ENCODE measurements at regions not wholly inside any gene's neighbourhood (a gene's known extent, or its start where the extent isn't known, plus 50 kb on each side); places are given as distances from the start of the nearest gene placed in this dataset.

- no peak for DNase-seq
These were observed 260.8 kb upstream of the TSHZ3 start for GRCh38 chr19:31610018-31610417.

- no peak for DNase-seq
These were observed 262.0 kb upstream of the TSHZ3 start for GRCh38 chr19:31611046-31611877.

- no peak for DNase-seq
These were observed 263.6 kb upstream of the TSHZ3 start for GRCh38 chr19:31612873-31613272.

GRCh38 chr19:31613683-31614219 lies 264.5 kb upstream of the TSHZ3 start:
- no peak for DNase-seq

- no peak for DNase-seq
These were observed 266.8 kb upstream of the TSHZ3 start for GRCh38 chr19:31616031-31616430.

- DNase-seq: no peak
These were observed 267.9 kb upstream of the TSHZ3 start for GRCh38 chr19:31617010-31617585.

GRCh38 chr19:31625056-31625455 lies 275.8 kb upstream of the TSHZ3 start:
- DNase-seq: no peak

- no peak for DNase-seq
These were observed 276.3 kb upstream of the TSHZ3 start for GRCh38 chr19:31625575-31625974.

- DNase-seq: no peak
These were observed 277.7 kb upstream of the TSHZ3 start for GRCh38 chr19:31626941-31627340.

GRCh38 chr19:31627620-31628365 lies 278.6 kb upstream of the TSHZ3 start:
- DNase-seq: no peak

GRCh38 chr19:31629579-31630363 lies 280.5 kb upstream of the TSHZ3 start:
- DNase-seq: no peak

GRCh38 chr19:31633014-31633413 lies 283.8 kb upstream of the TSHZ3 start:
- no peak for DNase-seq

GRCh38 chr19:31639306-31639705 lies 290.1 kb upstream of the TSHZ3 start:
- DNase-seq: no peak

- no peak for DNase-seq
These were observed 292.4 kb upstream of the TSHZ3 start for GRCh38 chr19:31641591-31641990.

- DNase-seq: no peak
These were observed 299.1 kb upstream of the TSHZ3 start for GRCh38 chr19:31648347-31648746.

GRCh38 chr19:31656507-31656906 lies 307.3 kb upstream of the TSHZ3 start:
- no peak for DNase-seq

GRCh38 chr19:31658993-31659896 lies 310.0 kb upstream of the TSHZ3 start:
- no peak for DNase-seq

GRCh38 chr19:31659897-31660210 lies 310.6 kb upstream of the TSHZ3 start:
- DNase-seq: no peak

GRCh38 chr19:31664096-31664495 lies 314.9 kb upstream of the TSHZ3 start:
- DNase-seq: no peak

GRCh38 chr19:31664997-31665396 lies 315.8 kb upstream of the TSHZ3 start:
- DNase-seq: no peak

- DNase-seq: no peak
These were observed 316.9 kb upstream of the TSHZ3 start for GRCh38 chr19:31666126-31666525.

GRCh38 chr19:31667106-31667505 lies 317.9 kb upstream of the TSHZ3 start:
- DNase-seq: no peak

Measured in activated T-cell treated with anti-CD3 and anti-CD28 coated beads for 4 hours (primary cell).